Cardiac fibroblast (primary cell): ENCODE measurements at regions not wholly inside any gene's neighbourhood (a gene's known extent, or its start where the extent isn't known, plus 50 kb on each side); places are given as distances from the start of the nearest gene placed in this dataset.
A peak's percentile ranks its signal among the peaks of the same experiment; 100 is the strongest.
"Not testable (repeated sequence)": the region's sequence is repeated elsewhere in the genome, so short reads cannot be mapped to it uniquely, and the experiment has no call there.

ENCODE experiments used
- DNase-seq, 2 donors: peaks; one replicate each; pipeline versions ENCODE4 v3.0.0 to v3.0.0-alpha.2; 2010; ENCODE audit warnings: low read depth in 2 of 2
- H3K4me3 ChIP-seq, 2 donors: replicated peaks in 1 of 2; 1 replicate in 1 of 2; 2 replicates in 1 of 2; pipeline ENCODE4 v1.5.1; 2011; ENCODE audit warnings: low read depth in 2 of 2, low read length in 2 of 2, mild to moderate bottlenecking in 2 of 2, moderate library complexity in 1 of 2
- TF ChIP-seq, protein P1 (sequence below): IDR thresholded peaks from one replicate; pipeline ENCODE4 v1.5.1; 2011; ENCODE audit warnings: low read depth, mild to moderate bottlenecking, low read length, inconsistent platforms

DNA sequence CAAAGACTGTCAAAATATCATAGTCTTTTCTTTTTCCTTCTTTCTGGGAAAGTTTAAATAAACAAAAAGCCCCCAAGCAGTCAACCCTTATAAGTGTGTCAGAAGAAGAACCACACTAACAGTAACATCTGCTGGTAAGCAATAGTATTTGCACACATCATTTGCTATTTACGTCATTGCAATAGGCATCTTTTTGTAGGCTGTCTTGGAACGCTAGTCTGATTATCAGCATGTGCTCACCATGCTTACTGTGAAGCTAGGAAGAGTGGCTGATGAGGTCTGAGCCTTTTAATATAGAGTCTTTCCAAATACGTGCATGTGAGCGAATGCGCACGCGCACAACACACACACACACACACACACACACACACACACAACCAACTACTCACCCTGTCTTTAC lies 599.0 kb upstream of the TPK1 start:
- TF ChIP-seq, protein P1, sequence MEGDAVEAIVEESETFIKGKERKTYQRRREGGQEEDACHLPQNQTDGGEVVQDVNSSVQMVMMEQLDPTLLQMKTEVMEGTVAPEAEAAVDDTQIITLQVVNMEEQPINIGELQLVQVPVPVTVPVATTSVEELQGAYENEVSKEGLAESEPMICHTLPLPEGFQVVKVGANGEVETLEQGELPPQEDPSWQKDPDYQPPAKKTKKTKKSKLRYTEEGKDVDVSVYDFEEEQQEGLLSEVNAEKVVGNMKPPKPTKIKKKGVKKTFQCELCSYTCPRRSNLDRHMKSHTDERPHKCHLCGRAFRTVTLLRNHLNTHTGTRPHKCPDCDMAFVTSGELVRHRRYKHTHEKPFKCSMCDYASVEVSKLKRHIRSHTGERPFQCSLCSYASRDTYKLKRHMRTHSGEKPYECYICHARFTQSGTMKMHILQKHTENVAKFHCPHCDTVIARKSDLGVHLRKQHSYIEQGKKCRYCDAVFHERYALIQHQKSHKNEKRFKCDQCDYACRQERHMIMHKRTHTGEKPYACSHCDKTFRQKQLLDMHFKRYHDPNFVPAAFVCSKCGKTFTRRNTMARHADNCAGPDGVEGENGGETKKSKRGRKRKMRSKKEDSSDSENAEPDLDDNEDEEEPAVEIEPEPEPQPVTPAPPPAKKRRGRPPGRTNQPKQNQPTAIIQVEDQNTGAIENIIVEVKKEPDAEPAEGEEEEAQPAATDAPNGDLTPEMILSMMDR, result no peak
- DNase-seq, result no peak

DNA sequence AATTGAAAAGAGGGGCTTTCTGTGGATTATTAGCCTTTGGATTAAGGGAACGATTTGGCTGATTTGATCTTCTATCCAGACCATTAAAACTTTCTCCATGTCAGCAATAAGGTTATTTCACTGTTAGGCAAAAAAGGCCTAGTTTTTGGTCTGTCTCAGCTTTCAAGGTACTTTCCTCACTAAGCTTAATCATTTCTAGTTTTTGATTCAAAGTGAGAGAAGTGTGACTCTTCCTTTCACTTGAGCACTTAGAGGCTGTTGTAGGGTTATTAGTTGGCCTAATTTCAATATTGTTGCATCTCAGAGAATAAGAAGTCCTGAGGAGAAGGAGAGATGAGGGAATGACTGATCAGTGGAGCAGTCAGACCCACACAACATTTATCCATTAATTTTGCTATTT lies 596.0 kb upstream of the TPK1 start:
- TF ChIP-seq, protein P1, result no peak
- DNase-seq, result no peak
- H3K4me3 ChIP-seq, result no peak overlapping the region

More for the DNA sequence above, 599.0 kb upstream of the TPK1 start:
- H3K4me3 ChIP-seq, result no peak overlapping the region

DNA sequence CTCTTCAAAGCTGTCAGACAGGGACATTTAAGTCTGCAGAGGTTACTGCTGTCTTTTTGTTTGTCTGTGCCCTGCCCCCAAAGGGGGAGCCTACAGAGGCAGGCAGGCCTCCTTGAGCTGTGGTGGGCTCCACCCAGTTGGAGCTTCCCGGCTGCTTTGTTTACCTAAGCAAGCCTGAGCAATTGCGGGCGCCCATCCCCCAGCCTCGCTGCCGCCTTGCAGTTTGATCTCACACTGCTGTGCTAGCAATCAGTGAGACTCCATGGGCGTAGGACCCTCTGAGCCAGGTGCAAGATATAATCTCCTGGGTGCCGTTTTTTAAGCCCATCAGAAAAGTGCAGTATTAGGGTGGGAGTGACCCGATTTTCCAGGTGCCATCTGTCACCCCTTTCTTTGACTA lies 582.6 kb upstream of the TPK1 start:
- not testable (repeated sequence) for DNase-seq, H3K4me3 ChIP-seq

DNA sequence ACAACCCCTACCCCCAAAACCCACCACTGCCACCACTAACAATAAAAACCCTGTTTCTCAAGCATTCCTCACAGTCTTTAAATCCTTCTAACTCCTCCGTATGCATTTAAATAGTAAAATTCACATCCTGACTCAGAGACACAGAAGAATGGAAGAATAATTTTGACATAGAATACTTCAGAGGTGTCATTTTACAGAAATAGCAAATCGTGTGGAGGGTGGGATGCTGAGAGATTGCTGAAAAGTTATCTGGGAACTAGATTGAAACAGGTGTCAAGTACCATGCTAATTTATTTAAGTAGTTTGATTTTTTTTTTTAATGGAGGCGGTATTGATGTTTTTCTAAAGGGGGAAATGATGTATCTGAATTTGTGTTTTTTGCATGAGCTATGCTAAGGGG lies 575.2 kb upstream of the TPK1 start:
- TF ChIP-seq, protein P1, result no peak
- no peak for DNase-seq
- H3K4me3 ChIP-seq, result no peak overlapping the region

DNA sequence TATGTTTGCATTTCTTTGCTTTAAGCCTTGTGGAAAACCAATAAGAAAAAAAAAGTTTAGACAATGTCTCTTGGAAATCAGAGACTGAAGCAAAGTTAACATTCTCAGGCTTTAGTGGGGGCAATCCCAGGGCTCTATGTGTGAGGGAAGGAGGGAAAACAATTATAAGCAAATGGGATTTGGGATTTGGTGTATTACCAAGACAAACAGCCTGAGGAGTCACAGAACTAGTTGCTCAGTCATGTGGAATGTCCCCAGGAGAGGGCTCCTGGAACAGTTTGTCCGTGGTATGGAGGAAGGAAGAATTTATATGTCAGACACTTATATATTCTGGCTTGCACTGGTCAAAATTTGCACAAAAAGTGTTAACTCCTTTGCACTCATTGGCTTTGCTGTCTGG lies 562.9 kb upstream of the TPK1 start:
- TF ChIP-seq, protein P1, result no peak
- H3K4me3 ChIP-seq, result no peak overlapping the region
- DNase-seq, result peak; percentile 56 to 86

DNA sequence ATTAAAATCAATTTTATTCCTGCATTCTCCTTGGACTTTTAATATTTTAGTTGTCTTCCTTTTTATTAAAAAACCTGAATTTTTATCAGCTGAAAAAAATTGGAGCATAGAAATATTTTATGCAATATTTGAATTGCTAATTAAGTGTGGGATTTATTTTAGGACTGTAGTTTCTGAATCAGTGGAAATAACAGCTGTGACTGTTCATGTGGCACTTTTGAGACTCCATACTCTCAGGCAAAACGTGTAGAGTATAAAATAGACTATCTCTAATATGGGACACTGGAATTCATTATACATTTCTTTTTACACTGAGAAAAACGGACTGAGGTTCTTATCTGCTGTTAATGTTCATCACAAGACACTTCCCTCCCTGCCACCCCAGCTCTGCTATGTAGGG lies 558.3 kb upstream of the TPK1 start:
- no peak for DNase-seq

DNA sequence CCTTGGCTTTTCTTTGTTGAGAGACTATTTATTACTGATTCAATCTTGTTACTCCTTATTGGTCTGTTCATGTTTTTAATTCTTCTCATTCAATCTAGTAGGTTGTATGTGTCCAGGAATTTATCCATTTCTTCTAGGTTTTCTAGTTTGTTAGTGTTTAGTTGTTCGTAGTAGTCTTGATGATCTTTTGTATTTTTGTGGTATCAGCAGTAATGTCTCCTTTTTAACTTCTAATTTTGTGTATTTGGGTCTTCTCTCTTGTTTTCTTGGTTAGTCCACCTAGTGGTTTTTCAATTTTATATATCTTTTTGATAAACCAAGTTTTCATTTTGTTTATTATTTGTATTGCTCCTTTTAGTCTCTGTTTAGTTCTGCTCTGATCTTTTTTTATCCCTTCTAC lies 546.9 kb upstream of the TPK1 start:
- no peak for DNase-seq
- TF ChIP-seq, protein P1, result no peak
- H3K4me3 ChIP-seq, result no peak overlapping the region

More for the DNA sequence above, 558.3 kb upstream of the TPK1 start:
- TF ChIP-seq, protein P1, result no peak
- no peak overlapping the region for H3K4me3 ChIP-seq
